Cardiac fibroblast (primary cell): ENCODE measurements at regions not wholly inside any gene's neighbourhood (a gene's known extent, or its start where the extent isn't known, plus 50 kb on each side); places are given as distances from the start of the nearest gene placed in this dataset.
"Not testable (repeated sequence)": the region's sequence is repeated elsewhere in the genome, so short reads cannot be mapped to it uniquely, and the experiment has no call there.

Experiments
- DNase-seq, 2 donors: peaks; one replicate each; pipeline versions ENCODE4 v3.0.0 to v3.0.0-alpha.2; 2010; ENCODE audit warnings: low read depth in 2 of 2
- H3K4me3 ChIP-seq, 2 donors: replicated peaks in 1 of 2; 1 replicate in 1 of 2; 2 replicates in 1 of 2; pipeline ENCODE4 v1.5.1; 2011; ENCODE audit warnings: low read depth in 2 of 2, low read length in 2 of 2, mild to moderate bottlenecking in 2 of 2, moderate library complexity in 1 of 2
- CTCF ChIP-seq: IDR thresholded peaks from one replicate; pipeline ENCODE4 v1.5.1; 2011; ENCODE audit warnings: low read depth, mild to moderate bottlenecking, low read length, inconsistent platforms

GRCh38 chr5:158233735-158234322 is 374.9 kb upstream of the CLINT1 start:
- no peak overlapping the region for H3K4me3 ChIP-seq
- TF ChIP-seq CTCF: no peak
- no peak for DNase-seq

DNA sequence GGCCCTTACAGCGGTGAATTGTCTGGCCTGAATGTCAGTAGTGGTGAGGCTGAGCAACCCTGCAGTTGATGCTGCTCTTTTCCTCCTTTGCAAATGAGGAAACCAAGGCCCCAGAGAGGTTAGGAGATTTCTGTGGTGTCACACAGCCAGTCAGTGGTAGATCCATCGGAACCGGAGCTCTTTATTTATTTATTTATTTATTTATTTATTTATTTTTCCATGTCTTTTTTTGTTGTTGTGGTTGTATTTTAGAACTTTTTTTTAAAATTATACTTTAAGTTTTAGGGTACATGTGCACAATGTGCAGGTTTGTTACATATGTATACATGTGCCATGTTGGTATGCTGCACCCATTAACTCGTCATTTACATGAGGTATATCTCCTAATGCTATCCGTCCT is 368.4 kb upstream of the CLINT1 start:
- not testable (repeated sequence) for DNase-seq, H3K4me3 ChIP-seq

GRCh38 chr5:158226496-158226895 is 367.6 kb upstream of the CLINT1 start:
- TF ChIP-seq CTCF: no peak
- DNase-seq: no peak
- H3K4me3 ChIP-seq: no peak overlapping the region

DNA sequence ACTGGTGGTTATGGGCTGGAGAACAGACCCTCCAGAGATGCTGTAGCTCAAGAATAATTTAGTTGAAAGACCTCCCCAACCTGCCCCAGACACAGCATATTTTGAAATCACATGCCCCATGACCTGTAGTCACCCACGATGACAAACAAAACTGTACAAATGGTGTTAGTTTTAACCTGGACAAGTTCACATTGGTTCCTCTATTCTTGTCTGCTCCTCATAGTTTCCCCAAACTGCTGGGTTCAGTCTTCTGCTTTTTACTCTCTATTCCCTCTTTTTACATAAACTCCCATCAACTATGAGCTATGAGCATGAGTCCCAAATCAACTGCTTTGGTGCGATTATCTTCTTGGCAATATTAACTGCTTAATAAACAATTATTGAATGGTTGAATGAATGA is 365.3 kb upstream of the CLINT1 start:
- DNase-seq: no peak
- TF ChIP-seq CTCF: no peak
- no peak overlapping the region for H3K4me3 ChIP-seq

- H3K4me3 ChIP-seq: no peak overlapping the region
- DNase-seq: no peak
- no peak for TF ChIP-seq CTCF
Measured at GRCh38 chr5:158223054-158223600, 364.2 kb upstream of the CLINT1 start.

DNA sequence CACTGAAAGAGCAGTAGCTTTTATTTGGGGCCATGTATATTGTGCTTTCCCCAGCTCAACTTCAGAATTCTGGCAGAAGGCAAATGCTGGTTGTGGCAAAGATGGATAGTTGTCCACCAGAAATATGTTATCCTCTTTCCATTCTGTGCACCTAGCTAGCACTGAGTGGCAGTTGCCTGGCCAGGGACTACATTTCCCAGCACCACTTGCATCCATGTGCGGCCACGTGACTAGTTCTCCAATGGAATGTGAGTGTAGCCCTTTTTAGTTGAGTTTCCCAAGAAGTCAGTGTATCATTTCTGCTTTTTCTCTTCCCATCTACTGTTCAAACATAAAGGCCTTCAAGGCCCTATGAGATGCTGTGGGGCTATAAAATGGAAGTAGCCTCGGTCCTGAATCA is 354.0 kb upstream of the CLINT1 start:
- DNase-seq: peak in 1 of 2 donors; percentile 2
- no peak overlapping the region for H3K4me3 ChIP-seq
- no peak for TF ChIP-seq CTCF

DNA sequence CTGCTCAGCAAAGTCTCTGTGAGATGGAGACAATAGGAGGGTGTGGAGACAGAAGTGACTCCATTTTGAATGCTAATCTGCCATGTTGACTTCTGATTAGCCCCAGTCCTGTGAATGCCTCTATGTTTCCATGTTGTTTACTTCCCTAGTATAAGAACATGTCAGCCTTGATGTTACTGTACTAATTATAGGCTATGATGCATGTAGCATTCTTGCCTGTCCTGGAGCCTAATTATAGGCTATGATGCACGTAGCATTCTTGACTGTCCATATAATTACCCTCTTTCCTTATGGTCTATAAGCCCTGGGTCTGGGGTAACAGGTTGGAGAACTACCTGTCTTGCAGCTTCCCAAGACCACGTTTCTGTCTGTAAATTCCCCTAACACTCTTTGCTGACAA is 353.3 kb upstream of the CLINT1 start:
- DNase-seq: no peak
- H3K4me3 ChIP-seq: no peak overlapping the region
- no peak for TF ChIP-seq CTCF
